T-helper 22 cell (primary cell): ENCODE measurements at regions not wholly inside any gene's neighbourhood (a gene's known extent, or its start where the extent isn't known, plus 50 kb on each side); places are given as distances from the start of the nearest gene placed in this dataset.
"Not testable (repeated sequence)": the region's sequence is repeated elsewhere in the genome, so short reads cannot be mapped to it uniquely, and the experiment has no call there.

Source experiments
- DNase-seq: peaks from one replicate; pipeline ENCODE4 v3.0.0-alpha.2; 2020; ENCODE audit warnings: low read depth

- DNase-seq = not testable (repeated sequence)
Observed at GRCh38 chr15:70367913-70368705, 270.4 kb upstream of the TLE3 start.

- not testable (repeated sequence) for DNase-seq
Observed at GRCh38 chr15:70364023-70364422, 266.3 kb upstream of the TLE3 start.

DNA sequence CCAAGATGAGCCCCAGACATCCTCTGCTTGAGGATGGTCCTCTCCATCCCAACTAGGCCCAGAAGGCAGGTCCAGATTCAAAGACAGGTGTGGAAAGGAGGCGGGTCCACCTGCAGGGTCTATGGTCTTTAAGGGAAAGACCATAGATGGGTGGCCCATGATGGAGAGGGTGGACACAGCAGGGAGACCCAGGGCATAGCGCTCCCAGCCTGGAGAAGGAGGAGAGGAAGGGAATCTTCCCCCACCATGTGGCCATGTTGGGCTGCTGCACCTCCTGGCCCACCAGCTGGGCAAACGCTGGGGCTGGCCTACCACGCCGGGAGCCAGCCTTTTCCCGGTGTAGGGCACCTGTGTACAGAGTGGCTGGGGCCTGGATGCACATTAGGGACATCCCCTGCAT is 265.2 kb upstream of the TLE3 start:
- DNase-seq = no peak

- no peak for DNase-seq
Observed at GRCh38 chr15:70362350-70362749, 264.6 kb upstream of the TLE3 start.

DNA sequence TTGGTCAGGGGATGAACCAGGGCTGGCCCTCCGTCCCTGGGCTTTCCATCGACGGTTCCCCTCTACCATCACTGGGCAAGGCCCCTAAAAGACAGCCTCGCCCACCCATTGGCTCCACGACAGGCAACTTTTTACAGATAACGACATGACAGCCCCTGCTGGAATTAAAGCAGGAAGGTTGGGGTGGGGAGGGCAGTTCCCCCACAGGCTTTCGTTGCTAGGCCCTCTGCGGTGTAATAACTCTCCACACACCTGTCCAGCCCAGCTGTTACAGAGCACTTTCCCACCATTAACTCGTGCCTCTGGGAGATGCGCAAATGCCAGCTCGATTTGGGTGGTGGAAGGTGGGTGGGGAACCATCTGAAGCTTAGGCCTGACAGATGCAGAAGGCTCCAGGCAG is 264.2 kb upstream of the TLE3 start:
- no peak for DNase-seq

DNA sequence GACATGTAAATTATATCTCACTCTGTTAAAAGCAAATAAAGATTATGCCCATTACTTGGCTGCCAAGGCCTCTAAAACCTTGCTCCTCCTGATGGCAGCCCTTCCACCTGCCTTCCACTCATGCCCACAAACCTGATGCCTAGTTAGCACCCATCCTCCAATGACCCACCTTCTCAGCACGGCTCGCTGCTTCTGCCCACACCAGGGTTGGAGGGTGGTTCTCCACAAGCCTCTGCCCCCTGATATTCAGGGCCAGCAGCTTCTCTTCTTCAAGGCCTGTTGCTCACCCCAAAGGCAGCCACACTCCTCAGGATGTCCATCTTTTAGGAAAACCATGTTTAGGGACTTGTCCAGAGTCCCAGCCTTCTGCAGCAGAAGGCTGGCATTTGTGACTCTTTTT is 263.4 kb upstream of the TLE3 start:
- DNase-seq = no peak

DNA sequence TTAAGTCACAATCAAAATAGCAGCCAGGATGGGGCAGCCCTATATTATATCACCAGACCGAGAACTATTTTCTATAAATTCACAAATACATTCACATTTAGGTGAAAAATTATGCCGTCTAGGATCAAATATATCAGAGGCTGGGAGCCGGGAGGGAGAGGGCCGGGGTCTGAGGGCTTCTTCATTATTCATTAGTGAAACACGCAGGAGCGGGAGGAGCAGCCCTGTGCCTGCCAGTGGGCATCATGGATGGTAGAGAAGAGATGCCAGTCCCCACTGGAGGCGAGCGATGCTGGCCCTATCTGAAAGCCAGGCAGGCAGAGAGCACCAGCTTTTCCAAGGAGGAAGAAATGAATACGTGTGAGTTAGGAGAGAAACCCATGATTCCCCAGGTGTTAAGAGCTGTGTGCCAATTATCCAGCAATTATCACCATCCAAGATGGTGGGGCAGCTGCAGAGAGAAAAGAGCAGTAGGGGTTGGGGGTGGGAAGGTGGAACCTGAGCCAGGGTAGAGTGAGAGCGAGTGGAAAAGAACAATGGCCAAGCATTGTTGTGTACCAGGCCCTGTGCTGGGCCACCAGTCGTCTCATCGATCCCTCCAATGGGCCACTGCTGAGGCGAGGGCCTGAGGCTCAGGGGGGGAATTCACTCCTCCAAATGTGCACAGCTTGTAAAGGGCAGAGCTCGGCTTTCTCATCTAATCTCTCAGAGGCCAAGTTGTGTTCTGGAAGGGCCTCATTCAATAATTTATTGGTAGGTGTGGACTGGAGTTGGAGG is 261.3 kb upstream of the TLE3 start:
- DNase-seq = no peak

DNA sequence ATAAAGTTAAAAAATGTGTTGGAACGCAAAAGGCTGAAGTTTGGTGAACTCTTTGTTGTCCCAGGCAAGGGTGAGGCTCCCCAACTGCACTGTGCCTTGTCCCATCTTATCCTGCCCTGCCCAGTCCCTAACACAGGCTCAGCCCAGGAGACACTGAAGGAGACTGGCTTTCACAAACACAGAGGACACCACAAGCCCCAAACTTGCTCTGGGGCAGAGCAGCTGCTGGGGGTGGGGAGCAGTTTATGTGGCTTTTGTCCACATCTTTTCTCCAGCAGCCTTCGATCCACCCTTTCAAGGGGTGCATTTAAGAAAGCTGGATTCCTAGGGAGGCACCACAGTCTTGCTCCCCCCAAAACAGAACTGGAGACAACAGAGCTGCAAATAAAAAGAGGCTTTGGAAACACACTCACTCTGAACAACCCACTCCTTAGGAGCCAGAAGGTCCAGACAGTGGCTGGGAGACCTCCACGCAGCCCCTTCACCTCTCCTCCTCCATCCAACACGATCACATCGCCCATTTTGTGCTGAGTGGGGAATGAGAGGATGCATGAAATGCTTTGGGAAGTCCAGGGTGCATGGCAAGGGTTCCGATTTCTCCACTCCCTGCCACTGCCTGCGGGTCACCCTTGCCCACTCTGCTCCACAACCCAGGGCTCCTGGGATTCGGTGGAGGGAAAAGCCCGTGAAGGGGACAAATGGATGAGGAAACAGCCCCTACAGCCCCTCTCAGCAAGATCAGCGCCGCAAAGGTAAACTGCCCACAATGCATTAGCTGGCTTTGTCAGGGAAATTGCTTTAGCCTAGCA is 260.5 kb upstream of the TLE3 start:
- DNase-seq = no peak

- no peak for DNase-seq
Observed at GRCh38 chr15:70357453-70357852, 259.7 kb upstream of the TLE3 start.

GRCh38 chr15:70356919-70357318 is 259.2 kb upstream of the TLE3 start:
- DNase-seq = no peak

DNA sequence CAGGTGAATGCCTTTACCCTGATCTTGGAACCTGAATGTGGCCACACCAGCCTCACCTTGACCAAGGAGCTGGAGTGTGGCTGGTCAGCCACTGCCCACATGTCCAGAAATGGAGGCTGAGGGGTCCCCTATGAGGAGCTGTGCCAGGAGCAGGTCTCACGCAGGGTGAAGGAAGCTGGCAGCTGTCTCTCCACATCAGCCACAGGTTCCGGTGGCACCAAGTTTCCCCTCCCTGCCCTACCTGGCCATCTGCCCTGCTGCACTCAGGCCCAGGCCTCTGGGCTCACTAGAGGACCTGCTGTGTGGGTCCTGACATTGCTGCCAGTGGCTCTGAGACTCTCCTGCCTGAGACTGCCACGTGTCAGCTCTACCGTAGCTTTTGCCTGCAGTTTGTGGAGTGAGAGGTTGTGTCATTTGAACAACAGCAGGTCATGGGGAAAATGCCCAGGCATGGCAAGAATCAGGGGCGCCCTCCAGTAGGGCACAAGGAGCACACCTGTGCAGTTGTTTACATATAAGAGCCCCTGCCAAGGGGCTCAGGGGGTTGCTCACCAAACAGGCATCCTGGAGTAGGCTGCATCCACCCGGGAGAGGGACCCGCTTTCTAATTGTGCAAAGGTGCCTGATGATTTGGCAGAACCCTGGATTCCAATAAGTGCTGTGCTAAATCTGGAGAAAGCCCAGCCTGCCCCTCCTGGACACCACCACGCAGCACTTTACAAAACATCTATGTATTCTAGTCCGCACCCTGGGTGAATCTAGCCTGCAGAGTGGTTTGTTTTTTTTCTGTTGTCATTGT is 258.5 kb upstream of the TLE3 start:
- DNase-seq = no peak

GRCh38 chr15:70355275-70355795 is 257.6 kb upstream of the TLE3 start:
- no peak for DNase-seq

DNA sequence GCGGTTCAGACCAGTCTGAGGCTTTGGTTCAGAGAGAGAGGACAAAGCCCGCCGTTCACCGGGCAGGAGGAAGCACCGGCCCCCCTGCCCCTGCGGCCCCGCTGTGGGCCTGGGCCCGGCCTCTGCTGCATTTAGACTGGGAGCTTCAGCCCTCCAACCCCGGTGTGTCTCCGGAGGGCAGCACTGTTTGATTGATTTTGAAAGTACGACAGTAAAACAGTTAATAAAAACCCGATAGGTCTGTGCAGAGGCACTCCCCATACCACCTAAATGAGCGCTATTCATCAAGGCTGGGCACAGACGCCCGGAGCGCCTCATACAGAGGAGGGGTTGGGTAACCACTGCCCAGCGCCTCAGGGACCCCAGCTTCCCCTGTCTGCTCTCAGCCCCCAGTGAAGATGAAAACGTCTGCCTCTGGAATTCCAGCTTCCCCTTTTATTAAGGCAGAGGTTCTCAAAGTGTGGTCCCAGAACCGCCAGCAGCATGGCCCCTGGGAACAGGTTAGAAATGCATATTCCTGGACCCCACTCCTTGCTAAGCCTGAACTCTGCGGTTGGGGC is 256.7 kb upstream of the TLE3 start:
- DNase-seq = no peak

GRCh38 chr15:70353606-70354345 is 256.1 kb upstream of the TLE3 start:
- no peak for DNase-seq

DNA sequence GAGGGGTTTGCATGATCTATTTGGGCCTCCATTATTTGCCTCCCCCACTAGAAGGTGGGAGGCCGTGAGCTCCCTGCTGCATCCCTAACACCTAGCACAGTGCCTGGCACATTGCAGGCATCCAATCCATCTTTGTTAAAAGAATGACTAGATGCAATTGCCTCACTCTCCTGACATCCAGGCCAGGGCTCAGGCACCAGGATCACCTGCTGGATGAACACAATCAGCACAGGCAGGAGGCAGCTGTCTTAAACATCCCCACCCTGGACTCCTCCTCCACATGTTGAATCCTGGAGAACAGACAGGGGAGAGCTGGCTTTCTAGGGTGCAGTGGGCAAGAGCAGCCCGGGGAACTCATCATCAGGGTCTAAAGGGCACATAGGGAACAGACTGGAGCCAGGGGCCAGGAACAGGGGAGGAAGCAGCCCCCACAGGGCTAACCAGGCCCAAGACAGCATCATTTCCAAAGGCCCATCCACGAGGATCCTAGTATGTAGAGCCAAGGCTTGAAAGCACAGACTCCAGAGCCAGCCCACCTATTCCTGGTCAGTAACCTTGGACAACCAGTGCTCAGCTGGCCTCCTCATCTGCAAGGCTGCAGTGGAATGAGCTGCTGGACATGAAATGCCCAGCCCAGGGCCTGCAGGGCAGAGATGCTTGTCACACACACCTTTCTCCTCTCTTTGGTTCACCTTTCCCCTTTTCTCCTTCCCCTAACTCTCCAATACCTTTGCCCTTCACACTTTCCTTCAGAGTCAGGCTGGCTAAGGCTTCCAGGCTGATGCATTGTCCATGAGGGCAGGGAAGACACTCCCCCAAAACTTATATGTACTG is 254.4 kb upstream of the TLE3 start:
- no peak for DNase-seq

GRCh38 chr15:70351391-70351790 is 253.7 kb upstream of the TLE3 start:
- no peak for DNase-seq

GRCh38 chr15:70348581-70349344 is 251.0 kb upstream of the TLE3 start:
- no peak for DNase-seq

- no peak for DNase-seq
Observed at GRCh38 chr15:70348226-70348543, 250.5 kb upstream of the TLE3 start.
